ENCODE measurements at regions not wholly inside any gene's neighbourhood (a gene's known extent, or its start where the extent isn't known, plus 50 kb on each side); places are given as distances from the start of the nearest gene placed in this dataset.

DNA sequence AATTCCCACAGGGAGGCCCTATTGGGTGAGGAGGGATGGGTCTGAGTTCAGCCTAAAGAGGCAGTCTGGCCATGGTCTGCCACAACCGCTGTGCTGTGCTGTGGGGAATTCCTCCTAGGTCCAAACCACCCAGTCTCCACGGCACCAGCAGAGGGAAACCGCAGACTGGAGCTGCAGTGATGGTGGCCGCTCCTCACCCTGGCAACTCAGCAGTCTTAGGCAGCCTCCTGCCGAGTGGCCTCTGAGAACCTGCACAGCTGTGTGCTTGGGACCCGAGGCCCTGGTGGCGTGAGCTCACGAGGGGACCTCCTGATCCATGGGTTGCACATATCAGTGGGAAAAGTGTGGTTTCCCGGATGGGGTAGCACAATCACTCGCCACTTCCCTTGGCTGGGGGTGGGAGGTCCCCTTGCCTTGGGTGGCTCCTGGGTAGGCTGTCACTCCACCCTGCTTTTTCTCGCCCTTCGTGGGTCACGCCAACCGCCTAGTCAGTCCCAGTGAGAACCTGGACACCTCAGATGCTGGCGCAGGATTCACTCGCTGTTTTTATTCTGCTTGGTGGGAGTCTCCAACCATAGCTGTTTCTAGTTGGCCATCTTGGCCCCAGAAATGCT lies 242.2 kb downstream of the CDH26 start:
- TF ChIP-seq POLR2AphosphoS5 (IDR thresholded peaks at IDR 0.05; ENCODE audit: low read depth, low read length) (no peak), TAF1 (IDR thresholded peaks at IDR 0.05; ENCODE audit: borderline replicate concordance, insufficient read depth, low read length) (no peak), SIN3A (IDR thresholded peaks at IDR 0.05; ENCODE audit: borderline replicate concordance, insufficient read depth, low read length) (no peak)
- TF ChIP-seq, protein P1, sequence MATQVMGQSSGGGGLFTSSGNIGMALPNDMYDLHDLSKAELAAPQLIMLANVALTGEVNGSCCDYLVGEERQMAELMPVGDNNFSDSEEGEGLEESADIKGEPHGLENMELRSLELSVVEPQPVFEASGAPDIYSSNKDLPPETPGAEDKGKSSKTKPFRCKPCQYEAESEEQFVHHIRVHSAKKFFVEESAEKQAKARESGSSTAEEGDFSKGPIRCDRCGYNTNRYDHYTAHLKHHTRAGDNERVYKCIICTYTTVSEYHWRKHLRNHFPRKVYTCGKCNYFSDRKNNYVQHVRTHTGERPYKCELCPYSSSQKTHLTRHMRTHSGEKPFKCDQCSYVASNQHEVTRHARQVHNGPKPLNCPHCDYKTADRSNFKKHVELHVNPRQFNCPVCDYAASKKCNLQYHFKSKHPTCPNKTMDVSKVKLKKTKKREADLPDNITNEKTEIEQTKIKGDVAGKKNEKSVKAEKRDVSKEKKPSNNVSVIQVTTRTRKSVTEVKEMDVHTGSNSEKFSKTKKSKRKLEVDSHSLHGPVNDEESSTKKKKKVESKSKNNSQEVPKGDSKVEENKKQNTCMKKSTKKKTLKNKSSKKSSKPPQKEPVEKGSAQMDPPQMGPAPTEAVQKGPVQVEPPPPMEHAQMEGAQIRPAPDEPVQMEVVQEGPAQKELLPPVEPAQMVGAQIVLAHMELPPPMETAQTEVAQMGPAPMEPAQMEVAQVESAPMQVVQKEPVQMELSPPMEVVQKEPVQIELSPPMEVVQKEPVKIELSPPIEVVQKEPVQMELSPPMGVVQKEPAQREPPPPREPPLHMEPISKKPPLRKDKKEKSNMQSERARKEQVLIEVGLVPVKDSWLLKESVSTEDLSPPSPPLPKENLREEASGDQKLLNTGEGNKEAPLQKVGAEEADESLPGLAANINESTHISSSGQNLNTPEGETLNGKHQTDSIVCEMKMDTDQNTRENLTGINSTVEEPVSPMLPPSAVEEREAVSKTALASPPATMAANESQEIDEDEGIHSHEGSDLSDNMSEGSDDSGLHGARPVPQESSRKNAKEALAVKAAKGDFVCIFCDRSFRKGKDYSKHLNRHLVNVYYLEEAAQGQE (IDR thresholded peaks at IDR 0.05; ENCODE audit: insufficient read depth in 1 of 2, low read depth in 2 of 2, low read length in 2 of 2), result no peak

Measured in PFSK-1 (cell line).